ENCODE measurements at regions not wholly inside any gene's neighbourhood (a gene's known extent, or its start where the extent isn't known, plus 50 kb on each side); places are given as distances from the start of the nearest gene placed in this dataset.
"Not testable (repeated sequence)": the region's sequence is repeated elsewhere in the genome, so short reads cannot be mapped to it uniquely, and the experiment has no call there.

GRCh38 chr11:26839911-26840698, 118.2 kb upstream of the SLC5A12 start:
- no peak for DNase-seq (ENCODE audit: low read depth)

- peak; percentile 24 for DNase-seq (ENCODE audit: low read depth)
Observed at GRCh38 chr11:26841818-26842473, 120.1 kb upstream of the SLC5A12 start.

GRCh38 chr11:26842478-26843282, 120.8 kb upstream of the SLC5A12 start:
- DNase-seq (ENCODE audit: low read depth) = no peak

- no peak for DNase-seq (ENCODE audit: low read depth)
Observed at GRCh38 chr11:26843539-26843938, 121.7 kb upstream of the SLC5A12 start.

DNA sequence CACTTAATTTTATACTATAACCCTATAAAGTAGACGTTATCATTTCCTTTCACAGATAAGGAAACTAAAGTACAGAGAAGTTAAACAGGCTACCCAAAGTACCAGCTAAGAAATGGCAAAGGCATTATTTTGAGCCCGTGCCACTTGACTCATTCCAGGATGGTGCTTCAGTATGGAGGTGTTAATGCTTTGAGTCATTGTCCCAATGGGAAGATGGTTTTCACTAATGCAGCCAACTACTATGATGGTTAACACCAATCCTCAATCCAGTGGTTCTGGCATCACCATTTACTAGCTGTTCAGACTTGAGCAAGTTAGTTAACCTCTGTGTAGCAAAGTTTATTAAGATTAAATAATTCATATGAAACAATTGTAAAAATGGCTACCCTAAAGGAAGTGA, 123.1 kb upstream of the SLC5A12 start:
- DNase-seq (ENCODE audit: low read depth) = no peak

- no peak for DNase-seq (ENCODE audit: low read depth)
Observed at GRCh38 chr11:26846227-26846626, 124.4 kb upstream of the SLC5A12 start.

- DNase-seq (ENCODE audit: low read depth) = no peak
Observed at GRCh38 chr11:26847459-26847858, 125.6 kb upstream of the SLC5A12 start.

- no peak for DNase-seq (ENCODE audit: low read depth)
Observed at GRCh38 chr11:26847977-26848376, 126.1 kb upstream of the SLC5A12 start.

- no peak for DNase-seq (ENCODE audit: low read depth)
Observed at GRCh38 chr11:26849036-26849435, 127.2 kb upstream of the SLC5A12 start.

GRCh38 chr11:26851291-26851690, 129.4 kb upstream of the SLC5A12 start:
- no peak for DNase-seq (ENCODE audit: low read depth)

DNA sequence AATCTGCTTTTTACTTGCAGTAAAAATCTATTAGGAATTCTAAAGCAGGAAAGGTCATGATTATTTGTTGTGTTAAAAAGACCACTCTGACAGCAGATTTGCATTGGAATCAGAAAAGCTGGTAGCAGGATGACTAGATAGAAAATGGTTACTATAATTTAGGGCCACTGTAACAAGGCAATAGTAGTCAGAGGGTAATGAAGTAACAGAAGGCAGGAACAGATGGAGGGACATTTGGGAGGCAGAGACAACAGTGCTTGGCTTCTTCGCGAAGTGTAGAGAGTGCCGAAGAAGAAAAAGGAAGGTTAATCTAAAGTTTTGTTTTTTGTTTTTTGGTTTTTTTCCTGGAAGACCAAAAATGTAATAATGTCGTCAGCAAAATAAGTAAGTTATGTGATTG, 129.8 kb upstream of the SLC5A12 start:
- no peak for DNase-seq (ENCODE audit: low read depth)

DNA sequence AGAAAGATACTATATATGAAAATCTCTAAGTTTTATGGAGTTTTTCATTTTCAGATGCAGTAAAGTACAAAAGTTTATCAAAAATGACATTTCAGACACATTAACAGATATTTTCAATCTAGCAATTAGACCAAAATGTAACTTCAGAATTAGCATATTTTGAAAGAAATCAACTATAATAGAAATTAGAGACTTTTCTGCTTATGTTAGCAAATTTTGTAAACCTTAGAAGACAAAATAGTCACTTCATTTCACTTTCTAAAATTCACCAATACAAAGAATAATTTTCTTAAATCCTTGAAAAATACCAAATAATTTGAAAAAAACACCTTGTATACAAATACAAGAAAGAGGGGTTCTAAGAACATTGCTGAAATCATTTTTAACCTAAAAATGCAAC, 135.8 kb upstream of the FIBIN start:
- no peak for DNase-seq (ENCODE audit: low read depth)

GRCh38 chr11:26859416-26859815, 134.5 kb upstream of the FIBIN start:
- no peak for DNase-seq (ENCODE audit: low read depth)

GRCh38 chr11:26860091-26860780, 133.7 kb upstream of the FIBIN start:
- no peak for DNase-seq (ENCODE audit: low read depth)

- DNase-seq (ENCODE audit: low read depth) = no peak
Observed at GRCh38 chr11:26860895-26861294, 133.0 kb upstream of the FIBIN start.

DNA sequence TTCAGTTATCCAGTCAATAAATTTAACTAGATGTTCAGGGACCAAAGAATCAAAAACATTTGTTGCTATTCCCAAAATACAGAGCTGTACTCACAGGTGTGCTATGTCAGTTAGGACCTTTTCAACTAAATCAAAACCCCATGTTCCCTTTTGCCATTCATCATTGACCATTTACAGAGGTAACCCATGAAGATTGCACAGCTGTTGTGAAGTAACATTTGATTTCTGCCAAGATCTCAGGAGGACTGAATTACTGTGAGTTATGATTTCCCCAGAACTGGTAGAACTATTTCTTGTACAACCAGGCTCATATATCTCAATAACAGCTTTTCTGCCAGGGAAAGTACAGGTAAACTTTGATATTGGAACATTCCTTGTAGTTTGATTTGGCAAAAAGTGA, 131.1 kb upstream of the FIBIN start:
- DNase-seq (ENCODE audit: low read depth) = no peak

- DNase-seq (ENCODE audit: low read depth) = no peak
Observed at GRCh38 chr11:26865703-26866102, 128.2 kb upstream of the FIBIN start.

DNA sequence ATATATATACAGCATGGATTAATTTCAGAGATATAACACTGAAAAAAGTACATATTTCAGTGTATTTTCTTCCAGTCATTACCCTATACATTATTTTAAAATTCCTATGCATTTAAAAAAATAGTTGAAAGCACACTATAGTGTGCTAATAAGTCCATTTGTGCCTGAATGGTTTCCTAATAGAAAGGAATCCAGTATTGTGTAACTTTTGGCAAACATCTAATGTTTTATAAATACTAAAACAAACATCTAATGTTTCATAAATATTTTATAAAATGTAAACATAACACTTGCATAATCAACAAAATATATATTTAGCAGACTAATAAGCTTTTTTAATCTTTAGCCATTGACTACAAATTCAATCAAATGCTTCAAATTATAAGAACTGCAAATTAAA, 126.6 kb upstream of the FIBIN start:
- no peak for DNase-seq (ENCODE audit: low read depth)

- DNase-seq (ENCODE audit: low read depth) = peak; percentile 0
Observed at GRCh38 chr11:26878959-26879581, 114.8 kb upstream of the FIBIN start.

DNA sequence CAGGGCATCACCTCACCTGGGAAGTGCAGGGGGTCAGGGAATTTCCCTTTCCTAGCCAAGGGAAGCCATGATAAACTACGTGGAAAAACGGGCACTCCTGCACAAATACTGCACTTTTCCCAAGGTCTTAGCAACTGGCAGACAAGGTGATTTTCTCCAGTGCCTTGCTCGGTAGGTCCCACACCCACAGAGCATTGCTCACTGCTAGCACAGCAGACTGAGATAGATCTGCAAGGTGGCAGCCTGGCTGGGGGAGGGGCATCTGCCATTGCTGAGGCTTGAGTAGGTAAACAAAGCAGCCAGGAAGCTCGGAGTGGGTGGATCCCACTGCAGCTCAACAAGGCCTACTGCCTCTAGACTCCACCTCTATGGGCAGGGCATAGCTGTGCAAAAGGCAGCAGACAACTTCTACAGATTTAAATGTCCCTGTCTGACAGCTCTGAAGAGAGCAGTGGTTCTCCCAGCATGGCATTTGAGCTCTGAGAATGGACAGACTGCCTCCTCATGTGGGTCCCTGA, 111.5 kb upstream of the FIBIN start:
- DNase-seq (ENCODE audit: low read depth) = not testable (repeated sequence)

GRCh38 chr11:26891501-26891900, 102.4 kb upstream of the FIBIN start:
- DNase-seq (ENCODE audit: low read depth) = no peak

Measured in RPMI7951 (cell line).